MM.1S (cell line): ENCODE measurements at regions not wholly inside any gene's neighbourhood (a gene's known extent, or its start where the extent isn't known, plus 50 kb on each side); places are given as distances from the start of the nearest gene placed in this dataset.

Experiments
- DNase-seq: peaks from one replicate; pipeline ENCODE4 v3.0.0-alpha.2; 2015
- H2AFZ ChIP-seq: fragments of 300-600 bp; sonication (generic); 2 replicates; pipeline ENCODE4 v1.6.0; 2016; ENCODE audit warnings: antibody characterized with exemption, low read length
- H3F3A ChIP-seq: fragments of 300-600 bp; sonication (generic); 2 replicates; pipeline ENCODE4 v1.6.1; 2016; ENCODE audit warnings: mild to moderate bottlenecking, antibody characterized with exemption, low read length, moderate library complexity, mixed read lengths; ENCODE audit not compliant: insufficient read depth
- H3K27ac ChIP-seq: fragments of 300-600 bp; sonication (generic); 2 replicates; pipeline ENCODE4 v1.5.1; 2016; ENCODE audit warnings: mild to moderate bottlenecking, low read length
- H3K27me3 ChIP-seq: fragments of 300-600 bp; sonication (generic); replicated peaks from 2 replicates; pipeline ENCODE4 v1.6.0; 2016; ENCODE audit warnings: low read length; ENCODE audit not compliant: insufficient read depth
- H3K36me3 ChIP-seq: fragments of 300-600 bp; sonication (generic); replicated peaks from 2 replicates; pipeline ENCODE4 v1.6.1; 2016; ENCODE audit warnings: mild to moderate bottlenecking, low read length, mixed read lengths; ENCODE audit not compliant: insufficient read depth
- H3K4me1 ChIP-seq: fragments of 300-600 bp; sonication (generic); 2 replicates; pipeline ENCODE4 v1.6.1; 2016; ENCODE audit warnings: low read length, mixed read lengths
- H3K4me2 ChIP-seq: fragments of 300-600 bp; sonication (generic); 2 replicates; pipeline ENCODE4 v1.6.0; 2016; ENCODE audit warnings: low read depth, low read length
- H3K4me3 ChIP-seq: fragments of 300-600 bp; sonication (generic); 2 replicates; pipeline ENCODE4 v1.5.1; 2016; ENCODE audit warnings: low read length, mixed read lengths
- H3K79me2 ChIP-seq: fragments of 300-600 bp; sonication (generic); 2 replicates; pipeline ENCODE4 v1.6.1; 2016; ENCODE audit warnings: mixed run types, low read length, mixed read lengths
- H3K9ac ChIP-seq: fragments of 300-600 bp; sonication (generic); 2 replicates; pipeline ENCODE4 v1.6.1; 2016; ENCODE audit warnings: low read length, mixed read lengths
- H3K9me2 ChIP-seq: fragments of 300-600 bp; sonication (generic); replicated peaks from 2 replicates; pipeline ENCODE4 v1.6.1; 2016; ENCODE audit warnings: mild to moderate bottlenecking, low read length, mixed read lengths; ENCODE audit not compliant: insufficient read depth
- H3K9me3 ChIP-seq: fragments of 300-600 bp; sonication (generic); replicated peaks from 2 replicates; pipeline ENCODE4 v1.6.1; 2016; ENCODE audit warnings: mild to moderate bottlenecking, low read length, mixed read lengths; ENCODE audit not compliant: insufficient read depth
- H4K20me1 ChIP-seq: fragments of 300-600 bp; sonication (generic); 2 replicates; pipeline ENCODE4 v1.6.1; 2016; ENCODE audit warnings: mild to moderate bottlenecking, low read length, moderate library complexity, mixed read lengths; ENCODE audit not compliant: insufficient read depth
- CTCF ChIP-seq: fragments of 300-600 bp; sonication (generic); IDR thresholded peaks from 2 replicates; pipeline ENCODE4 v1.5.1; 2016; ENCODE audit warnings: antibody characterized with exemption, low read length, mixed read lengths
- EZH2 ChIP-seq: fragments of 300-600 bp; sonication (generic); optimal IDR thresholded peaks from 2 replicates; pipeline ENCODE3; 2017; ENCODE audit warnings: low read depth, mild to moderate bottlenecking, antibody characterized with exemption, low read length, mixed read lengths
- EZH2phosphoT487 ChIP-seq: fragments of 300-600 bp; sonication (generic); IDR thresholded peaks from 2 replicates; pipeline ENCODE4 v1.6.1; 2018; ENCODE audit warnings: antibody characterized with exemption, low read length

- no peaks in the 10 kb centered on the region for H3K9me2 ChIP-seq
- no peaks in the 10 kb centered on the region for H3K36me3 ChIP-seq
- H2AFZ ChIP-seq, result no peak overlapping the region
- H3K4me3 ChIP-seq, result no peak overlapping the region
- DNase-seq, result no peak
- peaks cover 11% of the 10 kb centered on the region; the same call in 1 of the 2 replicates for H3F3A ChIP-seq
- TF ChIP-seq EZH2, result no peak
- TF ChIP-seq CTCF, result no peak
- TF ChIP-seq EZH2phosphoT487, result no peak
- H3K4me1 ChIP-seq, result peaks cover 13% of the 10 kb centered on the region
- no peaks in the 10 kb centered on the region for H3K27me3 ChIP-seq
- H3K9me3 ChIP-seq, result no peaks in the 10 kb centered on the region
- H3K27ac ChIP-seq, result no peak overlapping the region
- no peak overlapping the region for H3K9ac ChIP-seq
- no peaks in the 10 kb centered on the region for H4K20me1 ChIP-seq
- H3K4me2 ChIP-seq, result no peak overlapping the region
- H3K79me2 ChIP-seq, result no peaks in the 10 kb centered on the region
Observed at GRCh38 chr4:28784188-28784587, 1923.5 kb downstream of the STIM2 start.

DNA sequence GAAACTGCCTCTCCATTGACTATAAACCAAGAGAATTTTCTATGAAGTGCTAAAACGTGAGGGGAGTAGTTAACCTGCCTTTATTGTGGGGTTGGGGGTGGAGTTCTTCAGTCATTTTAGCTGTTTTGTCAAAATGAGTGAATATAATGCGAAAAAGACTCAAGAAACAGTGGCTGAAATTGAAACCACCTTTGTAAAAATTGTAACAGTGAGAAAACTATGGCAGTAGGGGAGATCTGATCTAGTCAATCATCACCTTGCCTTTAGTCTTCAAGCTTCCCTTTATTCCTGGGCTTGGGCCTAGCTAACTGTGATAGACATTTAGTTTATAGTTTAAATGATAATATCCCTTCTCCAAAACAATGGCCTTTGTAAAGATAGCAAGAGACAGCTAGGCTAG is 1927.3 kb downstream of the STIM2 start:
- peak; percentile 58 for DNase-seq
- Histone ChIP-seq H3K79me2 (no peaks in the 10 kb centered on the region), H3F3A (peaks cover 11% of the 10 kb centered on the region; the same call in 1 of the 2 replicates), H4K20me1 (no peaks in the 10 kb centered on the region), H3K9me2 (no peaks in the 10 kb centered on the region), H2AFZ (peak overlapping the region; percentile 56), H3K27ac (peak overlapping the region; percentile 66; the same call in 1 of the 2 replicates), H3K9me3 (no peaks in the 10 kb centered on the region), H3K4me2 (peak overlapping the region; percentile 51; the same call in 1 of the 2 replicates), H3K36me3 (no peaks in the 10 kb centered on the region), H3K27me3 (no peaks in the 10 kb centered on the region), H3K4me3 (no peak overlapping the region), H3K4me1 (peaks cover 13% of the 10 kb centered on the region), H3K9ac (no peak overlapping the region)
- TF ChIP-seq EZH2phosphoT487 (no peak), CTCF (no peak), EZH2 (no peak)

DNA sequence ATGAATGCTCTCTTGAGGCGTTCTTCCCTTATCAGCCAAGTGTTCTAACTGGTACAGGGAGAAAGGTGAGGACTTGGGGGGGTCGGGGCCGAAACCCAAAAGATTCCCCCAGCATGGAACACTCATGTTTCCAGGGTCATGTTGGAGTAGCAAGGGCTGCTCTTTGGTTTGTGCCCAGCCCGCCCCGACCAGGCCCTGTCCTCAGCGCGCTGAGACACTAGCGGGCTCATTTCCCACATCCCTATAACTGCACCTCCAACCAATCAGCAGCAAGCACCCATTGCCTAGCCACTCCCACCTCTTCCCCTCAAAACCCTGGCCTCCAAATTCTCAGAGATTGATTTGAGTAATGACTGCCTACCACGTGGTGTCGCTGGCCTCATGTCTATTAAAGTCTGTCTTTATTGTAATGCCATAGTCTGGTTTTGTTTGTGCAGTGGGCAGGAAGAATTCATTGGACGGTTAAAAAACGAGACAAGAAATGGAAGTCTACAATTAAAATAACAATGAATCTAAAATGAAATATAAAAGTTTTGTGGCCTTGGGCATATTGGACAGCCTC is 1928.4 kb downstream of the STIM2 start:
- no peaks in the 10 kb centered on the region for H3K9me2 ChIP-seq
- H3K9ac ChIP-seq, result no peak overlapping the region
- no peaks in the 10 kb centered on the region for H3K9me3 ChIP-seq
- TF ChIP-seq CTCF (no peak; the same call in 1 of the 2 replicates), EZH2phosphoT487 (no peak), EZH2 (no peak)
- DNase-seq, result peak; percentile 14
- no peak overlapping the region for H3K4me3 ChIP-seq
- H3F3A ChIP-seq, result peaks cover 11% of the 10 kb centered on the region; the same call in 1 of the 2 replicates
- H3K4me1 ChIP-seq, result peaks cover 13% of the 10 kb centered on the region
- no peaks in the 10 kb centered on the region for H3K27me3 ChIP-seq
- H3K36me3 ChIP-seq, result no peaks in the 10 kb centered on the region
- H4K20me1 ChIP-seq, result no peaks in the 10 kb centered on the region
- no peak overlapping the region for H2AFZ ChIP-seq
- H3K4me2 ChIP-seq, result no peak overlapping the region
- no peak overlapping the region for H3K27ac ChIP-seq
- no peaks in the 10 kb centered on the region for H3K79me2 ChIP-seq
